Activated T-helper 17 cell treated with anti-CD3 and anti-CD28 coated beads, Interleukin-2, amount 50 U/mL, for 72 hours (primary cell): ENCODE measurements at regions not wholly inside any gene's neighbourhood (a gene's known extent, or its start where the extent isn't known, plus 50 kb on each side); places are given as distances from the start of the nearest gene placed in this dataset.
"Not testable (repeated sequence)": the region's sequence is repeated elsewhere in the genome, so short reads cannot be mapped to it uniquely, and the experiment has no call there.

ENCODE experiments used
- ATAC-seq: fragments of 150-1000 bp; cut with Tn5 transposase; replicated peaks from 2 replicates; pipeline ENCODE4 v1.10.0; 2021; ENCODE audit warnings: mild to moderate bottlenecking, moderate library complexity
- H3K27ac Mint-ChIP-seq: one replicate; pipeline ENCODE4 v1.8.0; 2022; ENCODE audit warnings: mixed read lengths
- H3K27me3 Mint-ChIP-seq: one replicate; pipeline ENCODE4 v1.8.0; 2022; ENCODE audit warnings: mixed read lengths
- H3K36me3 Mint-ChIP-seq: one replicate; pipeline ENCODE4 v1.8.0; 2022; ENCODE audit warnings: low read depth, mild to moderate bottlenecking, mixed read lengths
- H3K4me1 Mint-ChIP-seq: one replicate; pipeline ENCODE4 v1.8.0; 2022; ENCODE audit warnings: mixed read lengths
- H3K4me3 Mint-ChIP-seq: one replicate; pipeline ENCODE4 v1.8.0; 2022; ENCODE audit warnings: mild to moderate bottlenecking, mixed read lengths
- H3K9me3 Mint-ChIP-seq: one replicate; pipeline ENCODE4 v1.8.0; 2022; ENCODE audit warnings: mixed read lengths

DNA sequence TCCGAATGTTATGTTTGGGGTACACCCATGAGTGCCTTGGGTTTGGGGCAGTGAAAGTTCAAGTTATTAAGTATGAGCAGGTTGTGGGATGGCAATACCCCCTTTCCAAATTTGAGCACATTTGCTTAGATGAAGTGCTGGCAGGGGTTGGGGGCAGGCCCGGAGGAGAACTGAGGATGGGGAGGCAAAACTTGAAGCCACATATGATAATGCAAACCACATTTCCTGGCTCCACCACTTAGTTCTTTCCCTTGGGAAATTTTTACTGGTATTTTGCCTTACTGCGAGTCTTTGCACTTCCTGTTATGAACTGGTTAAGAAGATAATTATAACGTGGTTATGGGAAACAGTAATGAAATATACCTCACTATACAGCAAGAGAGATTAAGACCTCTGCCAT is 336.0 kb upstream of the ONECUT1 start:
- ATAC-seq, result no peak
- H3K9me3 Mint-ChIP-seq, result no peaks in the 10 kb centered on the region
- H3K27ac Mint-ChIP-seq, result no peak overlapping the region
- no peaks in the 10 kb centered on the region for H3K36me3 Mint-ChIP-seq
- no peaks in the 10 kb centered on the region for H3K4me1 Mint-ChIP-seq
- peaks cover 3% of the 10 kb centered on the region for H3K27me3 Mint-ChIP-seq
- no peak overlapping the region for H3K4me3 Mint-ChIP-seq

- no peaks in the 10 kb centered on the region for H3K9me3 Mint-ChIP-seq
- H3K4me3 Mint-ChIP-seq, result no peak overlapping the region
- ATAC-seq, result no peak
- no peaks in the 10 kb centered on the region for H3K36me3 Mint-ChIP-seq
- no peaks in the 10 kb centered on the region for H3K27me3 Mint-ChIP-seq
- H3K4me1 Mint-ChIP-seq, result no peaks in the 10 kb centered on the region
- no peak overlapping the region for H3K27ac Mint-ChIP-seq
These were observed 332.7 kb upstream of the ONECUT1 start for GRCh38 chr15:53122818-53123217.

GRCh38 chr15:53116915-53117314 is 326.8 kb upstream of the ONECUT1 start:
- not testable (repeated sequence) for H3K27ac Mint-ChIP-seq, H3K36me3 Mint-ChIP-seq, H3K27me3 Mint-ChIP-seq, H3K9me3 Mint-ChIP-seq, ATAC-seq, H3K4me3 Mint-ChIP-seq, H3K4me1 Mint-ChIP-seq

GRCh38 chr15:53116169-53116568 is 326.0 kb upstream of the ONECUT1 start:
- Mint-ChIP-seq H3K36me3 (no peaks in the 10 kb centered on the region), H3K4me3 (no peak overlapping the region), H3K9me3 (no peaks in the 10 kb centered on the region)

DNA sequence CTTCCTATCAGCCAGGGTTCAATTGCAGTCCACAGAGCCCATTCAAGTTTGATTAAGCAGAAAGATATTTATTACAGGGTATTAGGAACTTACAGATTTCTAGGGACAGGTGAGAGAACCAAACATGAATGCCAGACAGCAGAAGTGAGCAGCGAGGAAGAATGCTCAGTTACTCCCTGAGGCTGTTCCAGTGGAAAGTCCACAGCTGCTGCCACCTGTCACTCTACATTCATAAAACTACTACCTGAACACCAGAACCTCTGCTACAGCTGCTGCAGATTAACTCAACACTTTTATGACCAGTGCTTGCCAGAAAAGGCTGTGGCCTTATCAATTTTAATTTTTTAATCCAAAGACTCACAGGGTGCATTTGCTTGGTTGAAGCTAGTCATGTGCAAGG is 325.4 kb upstream of the ONECUT1 start:
- Mint-ChIP-seq H3K27me3 (no peaks in the 10 kb centered on the region), H3K4me3 (no peak overlapping the region), H3K27ac (no peak overlapping the region), H3K36me3 (no peaks in the 10 kb centered on the region), H3K9me3 (no peaks in the 10 kb centered on the region), H3K4me1 (no peaks in the 10 kb centered on the region)
- ATAC-seq, result no peak

More at GRCh38 chr15:53116169-53116568, 326.0 kb upstream of the ONECUT1 start:
- Mint-ChIP-seq H3K4me1 (no peaks in the 10 kb centered on the region), H3K27me3 (no peaks in the 10 kb centered on the region), H3K27ac (no peak overlapping the region)
- no peak for ATAC-seq

- no peaks in the 10 kb centered on the region for H3K27me3 Mint-ChIP-seq
- no peak for ATAC-seq
- no peaks in the 10 kb centered on the region for H3K9me3 Mint-ChIP-seq
- no peak overlapping the region for H3K27ac Mint-ChIP-seq
- no peaks in the 10 kb centered on the region for H3K36me3 Mint-ChIP-seq
- no peak overlapping the region for H3K4me3 Mint-ChIP-seq
- H3K4me1 Mint-ChIP-seq, result no peaks in the 10 kb centered on the region
These were observed 324.8 kb upstream of the ONECUT1 start for GRCh38 chr15:53114960-53115359.

GRCh38 chr15:53110999-53111398 is 320.9 kb upstream of the ONECUT1 start:
- Mint-ChIP-seq H3K27me3 (no peaks in the 10 kb centered on the region), H3K36me3 (no peaks in the 10 kb centered on the region), H3K4me3 (no peak overlapping the region), H3K27ac (no peak overlapping the region), H3K4me1 (no peaks in the 10 kb centered on the region), H3K9me3 (no peaks in the 10 kb centered on the region)
- ATAC-seq, result no peak

DNA sequence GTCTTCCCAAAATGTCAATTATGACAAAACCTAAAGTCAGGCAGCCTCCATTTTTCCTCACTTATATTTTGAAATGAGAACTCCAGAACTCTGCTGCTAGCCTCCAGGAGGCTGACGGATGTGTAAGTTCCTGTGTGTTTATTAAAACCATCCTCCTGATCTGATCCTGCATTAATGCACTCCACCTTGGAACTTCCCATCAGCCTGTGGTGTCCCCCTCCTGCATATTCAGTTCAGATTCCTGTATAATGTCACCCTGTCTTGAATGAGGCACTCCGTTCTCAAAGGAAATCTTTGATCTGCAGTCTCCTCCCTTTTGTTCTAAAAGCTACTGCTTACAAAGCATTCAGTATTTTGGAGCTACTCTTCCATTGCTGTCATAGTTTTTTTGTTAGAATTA is 318.2 kb upstream of the ONECUT1 start:
- H3K9me3 Mint-ChIP-seq, result no peaks in the 10 kb centered on the region
- H3K4me1 Mint-ChIP-seq, result no peaks in the 10 kb centered on the region
- H3K27me3 Mint-ChIP-seq, result peaks cover 3% of the 10 kb centered on the region
- no peak overlapping the region for H3K4me3 Mint-ChIP-seq
- H3K27ac Mint-ChIP-seq, result no peak overlapping the region
- ATAC-seq, result no peak
- no peaks in the 10 kb centered on the region for H3K36me3 Mint-ChIP-seq

GRCh38 chr15:53107855-53108254 is 317.7 kb upstream of the ONECUT1 start:
- Mint-ChIP-seq H3K4me1 (no peaks in the 10 kb centered on the region), H3K4me3 (no peak overlapping the region), H3K27me3 (peaks cover 3% of the 10 kb centered on the region), H3K36me3 (no peaks in the 10 kb centered on the region), H3K9me3 (no peaks in the 10 kb centered on the region), H3K27ac (no peak overlapping the region)
- ATAC-seq, result no peak

- H3K4me1 Mint-ChIP-seq, result no peaks in the 10 kb centered on the region
- peaks cover 7% of the 10 kb centered on the region for H3K27me3 Mint-ChIP-seq
- H3K27ac Mint-ChIP-seq, result no peak overlapping the region
- no peaks in the 10 kb centered on the region for H3K36me3 Mint-ChIP-seq
- ATAC-seq, result no peak
- no peaks in the 10 kb centered on the region for H3K9me3 Mint-ChIP-seq
- no peak overlapping the region for H3K4me3 Mint-ChIP-seq
These were observed 316.6 kb upstream of the ONECUT1 start for GRCh38 chr15:53106505-53107286.

- no peak for ATAC-seq
- no peaks in the 10 kb centered on the region for H3K4me1 Mint-ChIP-seq
- H3K9me3 Mint-ChIP-seq, result no peaks in the 10 kb centered on the region
- H3K36me3 Mint-ChIP-seq, result no peaks in the 10 kb centered on the region
- H3K27ac Mint-ChIP-seq, result no peak overlapping the region
- H3K27me3 Mint-ChIP-seq, result peaks cover 7% of the 10 kb centered on the region
- no peak overlapping the region for H3K4me3 Mint-ChIP-seq
These were observed 312.3 kb upstream of the ONECUT1 start for GRCh38 chr15:53102483-53102882.

GRCh38 chr15:53080484-53080883 is 290.3 kb upstream of the ONECUT1 start:
- Mint-ChIP-seq H3K36me3 (no peaks in the 10 kb centered on the region), H3K9me3 (peaks cover 6% of the 10 kb centered on the region)

GRCh38 chr15:53074221-53074620 is 284.1 kb upstream of the ONECUT1 start:
- no peak for ATAC-seq
- H3K27me3 Mint-ChIP-seq, result peaks cover 5% of the 10 kb centered on the region
- no peaks in the 10 kb centered on the region for H3K4me1 Mint-ChIP-seq
- H3K9me3 Mint-ChIP-seq, result peaks cover 6% of the 10 kb centered on the region
- no peak overlapping the region for H3K27ac Mint-ChIP-seq
- H3K36me3 Mint-ChIP-seq, result no peaks in the 10 kb centered on the region
- H3K4me3 Mint-ChIP-seq, result no peak overlapping the region

More at GRCh38 chr15:53080484-53080883, 290.3 kb upstream of the ONECUT1 start:
- Mint-ChIP-seq H3K4me1 (no peaks in the 10 kb centered on the region), H3K4me3 (no peak overlapping the region), H3K27ac (no peak overlapping the region), H3K27me3 (peaks cover 5% of the 10 kb centered on the region)
- no peak for ATAC-seq

GRCh38 chr15:53072077-53072476 is 281.9 kb upstream of the ONECUT1 start:
- H3K9me3 Mint-ChIP-seq, result peaks cover 6% of the 10 kb centered on the region
- ATAC-seq, result no peak
- peaks cover 5% of the 10 kb centered on the region for H3K27me3 Mint-ChIP-seq
- no peaks in the 10 kb centered on the region for H3K36me3 Mint-ChIP-seq
- no peaks in the 10 kb centered on the region for H3K4me1 Mint-ChIP-seq
- no peak overlapping the region for H3K27ac Mint-ChIP-seq
- H3K4me3 Mint-ChIP-seq, result no peak overlapping the region

- H3K4me1 Mint-ChIP-seq, result no peaks in the 10 kb centered on the region
- H3K9me3 Mint-ChIP-seq, result no peaks in the 10 kb centered on the region
- no peaks in the 10 kb centered on the region for H3K36me3 Mint-ChIP-seq
- no peak overlapping the region for H3K4me3 Mint-ChIP-seq
- ATAC-seq, result no peak
- no peak overlapping the region for H3K27ac Mint-ChIP-seq
- no peaks in the 10 kb centered on the region for H3K27me3 Mint-ChIP-seq
These were observed 278.5 kb upstream of the ONECUT1 start for GRCh38 chr15:53068636-53069035.
